NCI-H345 (cell line): ENCODE measurements at regions not wholly inside any gene's neighbourhood (a gene's known extent, or its start where the extent isn't known, plus 50 kb on each side); places are given as distances from the start of the nearest gene placed in this dataset.

ENCODE experiments used
- DNase-seq: peaks from one replicate; lab custom pipeline; 2025; lab: John Stamatoyannopoulos, UW

DNA sequence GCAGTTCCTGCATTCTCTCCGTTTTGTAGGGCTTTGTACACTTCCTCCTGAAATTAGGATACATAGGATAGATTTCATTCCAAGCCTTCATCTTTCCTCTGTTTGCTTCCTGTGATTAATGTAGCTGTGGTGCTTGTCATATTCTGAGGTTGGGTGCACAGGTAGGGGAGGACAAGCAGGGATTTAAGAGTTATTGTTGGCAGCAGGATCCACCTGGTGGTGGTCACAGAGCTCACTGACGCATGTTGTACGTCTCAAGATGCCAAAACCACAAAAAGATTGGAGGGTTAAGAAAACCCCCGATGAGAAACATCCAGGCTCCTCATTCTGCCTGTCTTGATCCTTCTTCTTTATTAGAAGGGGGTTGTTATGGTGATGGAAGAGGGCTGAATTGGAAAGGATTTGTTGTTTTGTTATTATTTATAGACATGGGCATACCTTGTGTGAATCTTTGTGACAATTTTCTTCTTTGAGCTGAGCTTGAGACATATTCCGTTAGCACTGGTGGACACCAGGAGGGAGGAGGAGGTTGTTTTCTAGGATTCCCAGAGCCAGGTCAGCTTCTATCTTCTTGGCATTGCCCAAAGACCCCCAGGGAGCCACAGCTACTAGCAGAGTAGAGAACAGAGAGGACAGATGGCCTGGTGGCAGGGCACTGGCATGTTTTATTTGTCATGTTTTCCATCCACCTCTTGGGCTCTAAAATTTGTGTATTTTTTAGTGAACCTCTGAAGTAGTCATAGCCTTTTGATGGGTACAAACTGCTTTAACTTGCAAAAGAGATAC is 57.7 kb upstream of the LARS2 start:
- no peak for DNase-seq

DNA sequence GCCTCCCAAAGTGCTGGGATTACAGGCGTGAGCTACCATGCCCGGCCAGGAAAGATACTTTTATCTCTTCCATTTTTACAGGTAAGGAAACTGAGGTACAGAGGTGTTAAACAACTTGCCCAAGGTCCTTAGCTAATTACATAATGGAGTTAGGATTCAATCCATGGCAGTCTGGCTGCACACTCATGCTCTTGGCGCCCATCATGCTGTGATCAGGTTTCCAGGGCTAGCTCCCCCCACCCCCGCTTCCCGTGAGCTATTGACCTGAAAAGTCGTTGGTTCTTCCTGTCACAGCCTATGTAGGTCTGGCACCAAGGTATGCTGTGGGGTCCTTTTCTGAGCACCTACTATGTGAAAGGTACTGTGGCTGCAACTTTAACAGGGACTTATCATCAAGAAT is 55.9 kb upstream of the LARS2 start:
- no peak for DNase-seq

- DNase-seq: peak; percentile 10
Observed at GRCh38 chr3:45332901-45333407, 55.4 kb upstream of the LARS2 start.

DNA sequence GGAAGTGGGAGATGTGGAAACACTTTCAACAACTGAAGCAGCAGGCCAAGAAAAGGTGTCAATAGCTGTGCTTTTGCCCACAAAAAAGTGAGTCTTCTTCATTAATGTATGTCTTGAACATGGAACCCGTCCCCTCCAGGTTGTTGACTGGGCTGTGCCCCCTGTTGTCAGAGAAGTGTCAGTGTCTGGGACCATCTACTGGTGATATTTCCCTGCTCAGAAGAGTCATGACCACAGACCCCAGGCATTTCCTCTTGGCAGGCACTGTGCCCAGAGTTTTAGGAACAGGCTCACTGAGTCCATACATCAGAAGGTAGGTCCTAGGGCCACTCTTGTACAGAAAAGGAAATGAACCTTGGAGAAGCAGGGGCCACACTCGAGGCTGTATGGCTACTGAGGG is 54.8 kb upstream of the LARS2 start:
- no peak for DNase-seq

GRCh38 chr3:45337839-45338470 is 50.4 kb upstream of the LARS2 start:
- no peak for DNase-seq
